HepG2 (cell line): ENCODE measurements at regions not wholly inside any gene's neighbourhood (a gene's known extent, or its start where the extent isn't known, plus 50 kb on each side); places are given as distances from the start of the nearest gene placed in this dataset.
"Not testable (repeated sequence)": the region's sequence is repeated elsewhere in the genome, so short reads cannot be mapped to it uniquely, and the experiment has no call there.

Experiments used
- ATAC-seq: fragments of 200-7000 bp; cut with Tn5 transposase; 3 replicates; pipeline ENCODE4 v1.9.1; 2020; ENCODE audit warnings: mild to moderate bottlenecking, moderate library complexity
- BruUV-seq: library from RNA; stranded (reverse); fragments of 400-500 nt; replicated peaks from 2 replicates; lab custom pipeline; 2021; lab: Mats Ljungman, UMichigan
- CTCF ChIA-PET: fragments of 300-600 bp; formaldehyde crosslinking; extraction: SDS; loops from one replicate; lab custom pipeline; 2021; ENCODE audit warnings: low total read pairs, inconsistent platforms, low intra/inter-chr PET ratio; lab: Yijun Ruan, JAX
- POLR2A ChIA-PET: fragments of 350-600 bp; sonication (Branson Sonifier 250); formaldehyde crosslinking; loops from one replicate; lab custom pipeline; 2020; ENCODE audit warnings: antibody characterized with exemption, inconsistent platforms; lab: Yijun Ruan, JAX
- DNase-seq: peaks from one replicate; pipeline ENCODE4 v3.0.0-alpha.2; 2015; ENCODE audit warnings: low spot score
- FAIRE-seq: peaks from 3 replicates; lab custom pipeline; 2011; peaks lifted over from hg19 to GRCh38; lab: Jason Lieb, UNC
- H2AFZ ChIP-seq: one replicate; pipeline ENCODE4 v1.6.1; 2011; ENCODE audit warnings: low read length, inconsistent platforms
- H3K27ac ChIP-seq: fragments of 300-600 bp; 3 replicates; pipeline ENCODE4 v1.8.0; 2011; ENCODE audit warnings: mixed run types, mild to moderate bottlenecking, mixed read lengths, low read length, inconsistent platforms; ENCODE audit not compliant: insufficient read depth; ENCODE audit errors: extremely low read length
- H3K27me3 ChIP-seq, 2 experiments: fragments of 200-600 bp in 1 of 2; 2 replicates in 1 of 2; 3 replicates in 1 of 2; pipeline versions ENCODE4 v1.6.0 to v1.8.0; 2011; ENCODE audit warnings: low read length in 2 of 2, mild to moderate bottlenecking in 2 of 2, moderate library complexity in 2 of 2, inconsistent platforms in 1 of 2; ENCODE audit not compliant: insufficient read depth in 2 of 2, control insufficient read depth in 1 of 2
- H3K36me3 ChIP-seq, 2 experiments: fragments of 200-600 bp in 1 of 2; replicated peaks in 1 of 2; 2 replicates in 1 of 2; 3 replicates in 1 of 2; pipeline versions ENCODE4 v1.5.1 to v1.8.0; 2011; ENCODE audit warnings: low read length in 2 of 2, inconsistent platforms in 1 of 2; ENCODE audit not compliant: insufficient read depth in 2 of 2, control insufficient read depth in 1 of 2
- H3K4me1 ChIP-seq: 2 replicates; pipeline ENCODE4 v1.5.1; 2012; ENCODE audit warnings: low read length, inconsistent platforms; ENCODE audit not compliant: insufficient read depth
- H3K4me2 ChIP-seq: 2 replicates; pipeline ENCODE4 v1.6.0; 2011; ENCODE audit warnings: low read depth, low read length, inconsistent platforms
- H3K4me3 ChIP-seq, 3 experiments: fragments of 200-600 bp in 1 of 3; sonication (generic), shearing (Covaris generic) in 1 of 3; replicated peaks in 1 of 3; 2 replicates each; pipeline ENCODE4 v1.5.1; 2011 to 2016; ENCODE audit warnings: low read length in 3 of 3, inconsistent platforms in 2 of 3, low read depth in 2 of 3, mild to moderate bottlenecking in 2 of 3, control low read depth in 1 of 3, mixed read lengths in 1 of 3; ENCODE audit not compliant: insufficient read depth in 1 of 3
- H3K79me2 ChIP-seq: one replicate; pipeline ENCODE4 v1.6.1; 2011; ENCODE audit warnings: low read length, inconsistent platforms; ENCODE audit not compliant: insufficient read depth
- H3K9ac ChIP-seq: 2 replicates; pipeline ENCODE4 v1.6.0; 2011; ENCODE audit warnings: mild to moderate bottlenecking, low read depth, low read length, inconsistent platforms; ENCODE audit not compliant: insufficient read depth
- H3K9me3 ChIP-seq: 2 replicates; pipeline ENCODE4 v1.5.1; 2012; ENCODE audit warnings: mild to moderate bottlenecking, low read length
- H4K20me1 ChIP-seq: 2 replicates; pipeline ENCODE4 v1.6.0; 2011; ENCODE audit warnings: inconsistent platforms, mild to moderate bottlenecking, low read length, moderate library complexity; ENCODE audit not compliant: insufficient read depth
- BATF2 ChIP-seq: sonication (generic); formaldehyde crosslinking; IDR thresholded peaks from 2 replicates; pipeline ENCODE4 v1.8.0; 2022; ENCODE audit warnings: mild to moderate bottlenecking, missing genetic modification reagents, moderate library complexity
- GABPB1 ChIP-seq: IDR thresholded peaks from 2 replicates; pipeline ENCODE4 v1.6.1; 2016; ENCODE audit warnings: mild to moderate bottlenecking, missing genetic modification reagents, moderate library complexity, missing compliant biosample characterization
- MNT ChIP-seq: fragments of 450-650 bp; IDR thresholded peaks from 2 replicates; pipeline ENCODE4 v1.6.1; 2016
- TAF15 ChIP-seq: fragments of 200-400 bp; formaldehyde crosslinking; IDR thresholded peaks from one replicate; pipeline ENCODE4 v1.6.1; 2018; ENCODE audit warnings: mild to moderate bottlenecking, low read depth, low read length; ENCODE audit not compliant: poor library complexity, severe bottlenecking
- ZBTB33 ChIP-seq: sonication (generic); formaldehyde crosslinking; IDR thresholded peaks from 2 replicates; pipeline ENCODE4 v1.4.0; 2020; ENCODE audit warnings: missing genetic modification reagents
- ZKSCAN1 ChIP-seq: fragments of 150-350 bp; IDR thresholded peaks from 2 replicates; pipeline ENCODE4 v1.6.1; 2014; ENCODE audit warnings: low read length
- ZNF367 ChIP-seq: sonication (generic); formaldehyde crosslinking; IDR thresholded peaks from 2 replicates; pipeline ENCODE4 v1.4.0; 2020; ENCODE audit warnings: missing genetic modification reagents, borderline replicate concordance
- ZNF432 ChIP-seq: sonication (generic); formaldehyde crosslinking; IDR thresholded peaks from 2 replicates; pipeline ENCODE4 v1.5.0; 2020; ENCODE audit warnings: missing genetic modification reagents, mild to moderate bottlenecking, borderline replicate concordance
- ZSCAN22 ChIP-seq: sonication (generic); formaldehyde crosslinking; IDR thresholded peaks from 2 replicates; pipeline ENCODE4 v1.4.0; 2020; ENCODE audit warnings: mild to moderate bottlenecking, missing genetic modification reagents
- WGBS: methylation state at CpG from one replicate; pipeline ENCODE4 v1.1.6; 2017; ENCODE audit warnings: low lambda C conversion rate; 5-methylcytosine and 5-hydroxymethylcytosine counted together
- in situ Hi-C: cut with HindIII; loops from 2 replicates; pipeline ENCODE4 v1.10.0; 2017; ENCODE audit warnings: low pct_unique_long_range_greater_than_20kb; ENCODE audit not compliant: extremely low pct_ligation_motif_present
- intact Hi-C: fragments of 100-400 bp; cut with micrococcal nuclease; formaldehyde crosslinking; loops from one replicate; pipeline ENCODE4 v1.10.0; 2022; ENCODE audit not compliant: unreplicated experiment
- TF ChIP-seq, protein P1 (sequence below): sonication (generic); formaldehyde crosslinking; IDR thresholded peaks from 2 replicates; pipeline ENCODE4 v1.4.0; 2020; ENCODE audit warnings: missing genetic modification reagents
- TF ChIP-seq, protein P2 (sequence below): sonication (generic); formaldehyde crosslinking; IDR thresholded peaks from 2 replicates; pipeline ENCODE4 v1.8.1; 2023; ENCODE audit warnings: mild to moderate bottlenecking, inconsistent platforms, moderate library complexity, missing genetic modification reagents, borderline replicate concordance

- H3K4me2 ChIP-seq, intact Hi-C loops, DNase-seq, H4K20me1 ChIP-seq, H3K36me3 ChIP-seq, H3K27ac ChIP-seq, H3K27me3 ChIP-seq, H3K79me2 ChIP-seq, H3K9ac ChIP-seq, in situ Hi-C loops, ATAC-seq, H3K4me3 ChIP-seq, POLR2A ChIA-PET, BruUV-seq, FAIRE-seq, H3K9me3 ChIP-seq, H2AFZ ChIP-seq: not testable (repeated sequence)
- 9% methylated on average over 2 of the region's 2 CpGs for WGBS
- CTCF ChIA-PET, result interaction anchor here (0.6 to 0.9 kb wide), 2 partner anchors 25 to 253 kb away, joined by 3 read pairs; no protein-coding TSS in a partner anchor
- peaks cover 21% of the 10 kb centered on the region for H3K4me1 ChIP-seq
- 0 out of 2 replicates have a peak, but pooled peaks have one; percentile 19 for TF ChIP-seq MNT
Observed at GRCh38 chr15:70511972-70512587, 251.3 kb downstream of the UACA start.

DNA sequence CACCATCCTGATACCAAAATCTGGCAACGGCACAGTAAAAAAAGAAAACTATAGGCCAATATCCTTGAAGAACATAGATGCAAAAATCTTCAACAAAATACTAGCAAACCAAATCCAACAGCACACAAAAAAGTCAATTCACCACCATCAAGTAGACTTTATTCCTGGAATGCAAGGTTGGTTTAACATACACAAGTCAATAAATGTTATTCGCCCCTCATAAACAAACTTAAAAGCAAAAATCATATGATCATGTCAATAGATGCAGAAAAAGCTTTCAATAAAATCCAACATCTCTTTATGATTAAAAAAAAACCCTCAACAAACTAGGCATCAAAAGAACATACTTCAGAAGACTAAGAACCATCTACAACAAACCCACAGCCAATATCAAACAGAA lies 252.9 kb downstream of the UACA start:
- Histone ChIP-seq H2AFZ (no peak overlapping the region), H3K9me3 (peaks cover 7% of the 10 kb centered on the region; the same call in 1 of the 2 replicates), H3K36me3 (no peaks in the 10 kb centered on the region), H3K79me2 (no peaks in the 10 kb centered on the region), H3K4me1 (peaks cover 21% of the 10 kb centered on the region), H4K20me1 (no peaks in the 10 kb centered on the region), H3K27me3 (no peaks in the 10 kb centered on the region; a peak in 1 of 5 replicates), H3K4me3 (no peak overlapping the region), H3K4me2 (no peak overlapping the region), H3K9ac (no peak overlapping the region), H3K27ac (no peak overlapping the region)
- in situ Hi-C loops (no loop called here), intact Hi-C loops (no loop called here)
- CTCF ChIA-PET, result no interaction called here
- BruUV-seq, result no TSS peak
- DNase-seq, result no peak
- FAIRE-seq, result no peak
- POLR2A ChIA-PET, result no interaction called here
- no peak for ATAC-seq
- WGBS, result 40% methylated on average over 2 of the region's 2 CpGs
- TF ChIP-seq ZKSCAN1 (no peak), GABPB1 (CRISPR knock-in tag) (no peak), ZNF432 (CRISPR knock-in tag) (no peak), ZNF367 (CRISPR knock-in tag) (no peak), TAF15 (no peak), ZBTB33 (CRISPR knock-in tag) (no peak), BATF2 (CRISPR knock-in tag) (no peak), ZSCAN22 (CRISPR knock-in tag) (no peak)
- TF ChIP-seq, protein P1, sequence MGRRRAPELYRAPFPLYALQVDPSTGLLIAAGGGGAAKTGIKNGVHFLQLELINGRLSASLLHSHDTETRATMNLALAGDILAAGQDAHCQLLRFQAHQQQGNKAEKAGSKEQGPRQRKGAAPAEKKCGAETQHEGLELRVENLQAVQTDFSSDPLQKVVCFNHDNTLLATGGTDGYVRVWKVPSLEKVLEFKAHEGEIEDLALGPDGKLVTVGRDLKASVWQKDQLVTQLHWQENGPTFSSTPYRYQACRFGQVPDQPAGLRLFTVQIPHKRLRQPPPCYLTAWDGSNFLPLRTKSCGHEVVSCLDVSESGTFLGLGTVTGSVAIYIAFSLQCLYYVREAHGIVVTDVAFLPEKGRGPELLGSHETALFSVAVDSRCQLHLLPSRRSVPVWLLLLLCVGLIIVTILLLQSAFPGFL (CRISPR knock-in tag), result no peak
- TF ChIP-seq, protein P2, sequence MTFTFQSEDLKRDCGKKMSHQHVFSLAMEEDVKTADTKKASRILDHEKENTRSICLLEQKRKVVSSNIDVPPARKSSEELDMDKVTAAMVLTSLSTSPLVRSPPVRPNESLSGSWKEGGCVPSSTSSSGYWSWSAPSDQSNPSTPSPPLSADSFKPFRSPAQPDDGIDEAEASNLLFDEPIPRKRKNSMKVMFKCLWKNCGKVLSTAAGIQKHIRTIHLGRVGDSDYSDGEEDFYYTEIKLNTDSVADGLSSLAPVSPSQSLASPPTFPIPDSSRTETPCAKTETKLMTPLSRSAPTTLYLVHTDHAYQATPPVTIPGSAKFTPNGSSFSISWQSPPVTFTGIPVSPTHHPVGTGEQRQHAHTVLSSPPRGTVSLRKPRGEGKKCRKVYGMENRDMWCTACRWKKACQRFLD (CRISPR knock-in tag), result no peak
